ENCODE measurements at regions not wholly inside any gene's neighbourhood (a gene's known extent, or its start where the extent isn't known, plus 50 kb on each side); places are given as distances from the start of the nearest gene placed in this dataset.
"Not testable (repeated sequence)": the region's sequence is repeated elsewhere in the genome, so short reads cannot be mapped to it uniquely, and the experiment has no call there.

DNA sequence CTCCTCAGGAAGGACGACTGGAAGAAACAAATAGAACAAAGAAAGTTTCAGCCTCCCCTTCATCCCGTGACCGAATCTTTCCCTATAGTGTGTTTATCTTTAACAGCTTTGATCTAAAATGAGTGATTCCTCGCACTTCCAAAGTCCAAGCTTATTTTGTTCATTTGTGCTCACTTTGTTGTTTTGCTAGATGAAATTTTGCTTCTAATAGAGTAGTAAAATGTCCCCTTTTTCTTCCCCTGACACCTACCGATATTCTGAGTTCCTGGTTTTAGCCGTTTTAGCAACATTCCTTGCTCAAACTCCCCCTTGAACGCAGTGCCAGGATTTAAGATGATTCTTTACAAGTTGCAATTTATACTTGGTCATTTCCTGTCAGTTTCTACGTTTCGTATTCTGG, 204.2 kb downstream of the FGF9 start:
- no peaks in the 10 kb centered on the region for H3K4me1 Mint-ChIP-seq
- no peak overlapping the region for H3K4me3 Mint-ChIP-seq
- no peaks in the 10 kb centered on the region for H3K9me3 Mint-ChIP-seq
- H3K27ac Mint-ChIP-seq: no peak overlapping the region
- peaks cover 5% of the 10 kb centered on the region for H3K27me3 Mint-ChIP-seq
- ATAC-seq (replicated peaks): no peak
- no peaks in the 10 kb centered on the region for H3K36me3 Mint-ChIP-seq (ENCODE audit: low read depth)

- Mint-ChIP-seq H3K4me1 (no peaks in the 10 kb centered on the region), H3K27ac (no peak overlapping the region), H3K9me3 (no peaks in the 10 kb centered on the region), H3K27me3 (peaks cover 14% of the 10 kb centered on the region), H3K36me3 (ENCODE audit: low read depth) (no peaks in the 10 kb centered on the region), H3K4me3 (no peak overlapping the region)
- no peak for ATAC-seq (replicated peaks)
Measured at GRCh38 chr13:21879263-21879914, 208.5 kb downstream of the FGF9 start.

DNA sequence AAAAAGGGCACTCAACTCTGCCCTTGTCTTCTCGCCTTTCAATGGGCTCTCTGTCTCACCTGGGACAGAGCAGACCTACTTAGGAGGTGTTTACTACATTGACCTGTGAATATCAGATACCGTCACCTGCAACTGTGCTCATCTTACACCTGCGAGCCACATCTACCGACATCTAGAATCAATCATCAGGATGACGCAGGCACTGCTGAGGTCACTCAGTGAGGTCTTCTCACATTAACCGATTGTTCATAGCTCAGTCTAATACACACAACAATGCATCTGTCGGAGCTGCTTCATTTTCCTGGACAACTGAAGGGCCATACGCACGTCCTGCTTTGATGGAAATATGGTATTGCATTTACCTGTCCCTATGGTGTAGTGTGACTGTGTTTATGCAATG, 211.9 kb downstream of the FGF9 start:
- H3K36me3 Mint-ChIP-seq (ENCODE audit: low read depth): no peaks in the 10 kb centered on the region
- peaks cover 24% of the 10 kb centered on the region for H3K27me3 Mint-ChIP-seq
- H3K27ac Mint-ChIP-seq: no peak overlapping the region
- no peak overlapping the region for H3K4me3 Mint-ChIP-seq
- H3K4me1 Mint-ChIP-seq: peaks cover 3% of the 10 kb centered on the region
- no peak for ATAC-seq (replicated peaks)
- H3K9me3 Mint-ChIP-seq: no peaks in the 10 kb centered on the region

DNA sequence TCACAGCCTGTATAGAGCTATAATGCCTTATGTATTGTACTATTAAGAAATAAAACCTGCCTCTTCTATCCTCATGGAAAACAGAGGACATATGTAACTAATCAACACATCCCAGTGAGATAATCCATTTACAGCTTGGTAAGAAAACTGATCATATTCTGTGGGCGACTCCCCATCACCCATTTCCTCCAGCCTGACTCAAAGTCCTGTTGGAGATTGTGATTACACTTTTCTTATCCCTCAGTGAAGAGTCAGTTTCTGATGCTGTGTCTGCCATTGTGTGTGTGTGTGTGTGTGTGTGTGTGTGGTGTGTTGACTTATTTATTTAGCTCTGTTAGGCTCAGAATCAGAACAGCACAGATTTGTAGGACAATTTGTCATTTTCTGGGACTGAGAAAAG, 212.8 kb downstream of the FGF9 start:
- H3K9me3 Mint-ChIP-seq: no peaks in the 10 kb centered on the region
- H3K27me3 Mint-ChIP-seq: peaks cover 24% of the 10 kb centered on the region
- no peaks in the 10 kb centered on the region for H3K36me3 Mint-ChIP-seq (ENCODE audit: low read depth)
- H3K4me1 Mint-ChIP-seq: peaks cover 3% of the 10 kb centered on the region
- H3K4me3 Mint-ChIP-seq: no peak overlapping the region
- no peak overlapping the region for H3K27ac Mint-ChIP-seq
- ATAC-seq (replicated peaks): no peak

- no peak for ATAC-seq (replicated peaks)
- H3K4me3 Mint-ChIP-seq: no peak overlapping the region
- no peaks in the 10 kb centered on the region for H3K9me3 Mint-ChIP-seq
- H3K27me3 Mint-ChIP-seq: peaks cover 24% of the 10 kb centered on the region
- no peak overlapping the region for H3K27ac Mint-ChIP-seq
- no peaks in the 10 kb centered on the region for H3K36me3 Mint-ChIP-seq (ENCODE audit: low read depth)
- peaks cover 3% of the 10 kb centered on the region for H3K4me1 Mint-ChIP-seq
Measured at GRCh38 chr13:21884299-21884909, 213.5 kb downstream of the FGF9 start.

- Mint-ChIP-seq H3K27ac (no peak overlapping the region), H3K4me3 (no peak overlapping the region), H3K9me3 (no peaks in the 10 kb centered on the region), H3K36me3 (ENCODE audit: low read depth) (no peaks in the 10 kb centered on the region), H3K27me3 (peaks cover 20% of the 10 kb centered on the region), H3K4me1 (peaks cover 3% of the 10 kb centered on the region)
- no peak for ATAC-seq (replicated peaks)
Measured at GRCh38 chr13:21884965-21885567, 214.2 kb downstream of the FGF9 start.

DNA sequence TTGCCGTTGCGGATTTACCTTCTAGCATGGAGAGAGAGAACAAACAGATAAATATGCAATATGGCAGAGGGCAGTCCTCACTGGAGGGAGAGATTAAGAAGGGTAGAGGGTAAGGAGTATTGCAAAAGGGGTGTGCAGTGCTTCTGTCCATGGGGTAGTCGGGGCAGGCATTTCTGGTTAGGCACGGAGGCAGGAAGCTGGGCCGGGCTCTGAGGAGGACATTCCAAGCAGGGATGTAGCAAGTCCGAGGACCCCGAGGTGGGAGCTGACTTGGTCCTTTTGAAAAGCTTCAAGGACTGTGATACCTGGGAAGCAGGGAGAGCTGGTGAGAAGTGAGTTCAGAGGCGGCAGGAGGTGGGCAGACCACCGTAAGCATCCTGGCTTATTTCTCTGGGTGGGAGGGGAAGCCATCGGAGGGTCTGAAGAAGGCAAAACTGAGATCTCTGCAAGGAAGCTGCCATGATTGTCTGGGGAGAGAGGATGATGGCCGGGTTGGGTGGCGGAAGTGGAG, 214.9 kb downstream of the FGF9 start:
- no peak for ATAC-seq (replicated peaks)
- no peak overlapping the region for H3K27ac Mint-ChIP-seq
- no peaks in the 10 kb centered on the region for H3K36me3 Mint-ChIP-seq (ENCODE audit: low read depth)
- peaks cover 3% of the 10 kb centered on the region for H3K4me1 Mint-ChIP-seq
- H3K9me3 Mint-ChIP-seq: no peaks in the 10 kb centered on the region
- H3K4me3 Mint-ChIP-seq: no peak overlapping the region
- H3K27me3 Mint-ChIP-seq: peaks cover 15% of the 10 kb centered on the region

DNA sequence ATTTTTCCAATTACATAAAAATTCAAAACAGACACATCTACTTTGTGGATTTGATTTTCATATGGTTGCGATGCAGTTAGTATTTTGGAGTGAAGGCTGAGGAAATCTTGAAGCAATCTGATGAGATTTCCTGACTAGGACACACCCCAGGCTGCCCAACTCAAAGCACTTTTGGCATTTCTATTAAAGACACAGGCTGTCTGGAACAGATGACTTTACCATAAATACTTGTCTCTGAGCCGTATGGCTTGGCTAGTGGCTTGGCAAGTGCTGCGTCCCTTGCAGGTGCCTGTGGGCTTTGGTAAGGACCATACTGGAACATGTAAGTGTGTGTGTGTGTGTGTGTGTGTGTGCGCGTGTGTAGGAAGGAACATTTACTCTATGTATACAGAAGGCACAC, 218.8 kb downstream of the FGF9 start:
- Mint-ChIP-seq H3K9me3 (no peaks in the 10 kb centered on the region), H3K4me3 (no peak overlapping the region), H3K27ac (no peak overlapping the region), H3K4me1 (peaks cover 8% of the 10 kb centered on the region), H3K36me3 (ENCODE audit: low read depth) (no peaks in the 10 kb centered on the region), H3K27me3 (peaks cover 11% of the 10 kb centered on the region)
- ATAC-seq (replicated peaks): no peak

DNA sequence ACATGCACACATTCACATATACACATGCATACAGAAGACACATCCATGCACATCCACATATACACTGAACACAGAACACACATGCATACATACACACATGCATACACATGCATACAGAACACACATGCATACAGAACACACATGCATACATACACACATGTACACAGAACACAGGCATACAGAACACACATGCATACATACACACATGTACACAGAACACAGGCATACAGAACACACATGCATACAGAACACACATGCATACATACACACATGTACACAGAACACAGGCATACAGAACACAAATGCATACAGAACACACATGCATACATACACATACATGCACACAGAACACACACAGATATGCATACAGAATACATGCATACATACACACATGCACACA, 219.3 kb downstream of the FGF9 start:
- not testable (repeated sequence) for H3K4me3 Mint-ChIP-seq; H3K36me3 Mint-ChIP-seq (ENCODE audit: low read depth); H3K4me1 Mint-ChIP-seq; H3K9me3 Mint-ChIP-seq; ATAC-seq (replicated peaks); H3K27ac Mint-ChIP-seq
- peaks cover 11% of the 10 kb centered on the region for H3K27me3 Mint-ChIP-seq

GRCh38 chr13:21894091-21894490, 223.2 kb downstream of the FGF9 start:
- Mint-ChIP-seq H3K27me3 (no peaks in the 10 kb centered on the region), H3K4me3 (no peak overlapping the region), H3K4me1 (peaks cover 4% of the 10 kb centered on the region), H3K36me3 (ENCODE audit: low read depth) (no peaks in the 10 kb centered on the region), H3K27ac (no peak overlapping the region), H3K9me3 (no peaks in the 10 kb centered on the region)
- no peak for ATAC-seq (replicated peaks)

DNA sequence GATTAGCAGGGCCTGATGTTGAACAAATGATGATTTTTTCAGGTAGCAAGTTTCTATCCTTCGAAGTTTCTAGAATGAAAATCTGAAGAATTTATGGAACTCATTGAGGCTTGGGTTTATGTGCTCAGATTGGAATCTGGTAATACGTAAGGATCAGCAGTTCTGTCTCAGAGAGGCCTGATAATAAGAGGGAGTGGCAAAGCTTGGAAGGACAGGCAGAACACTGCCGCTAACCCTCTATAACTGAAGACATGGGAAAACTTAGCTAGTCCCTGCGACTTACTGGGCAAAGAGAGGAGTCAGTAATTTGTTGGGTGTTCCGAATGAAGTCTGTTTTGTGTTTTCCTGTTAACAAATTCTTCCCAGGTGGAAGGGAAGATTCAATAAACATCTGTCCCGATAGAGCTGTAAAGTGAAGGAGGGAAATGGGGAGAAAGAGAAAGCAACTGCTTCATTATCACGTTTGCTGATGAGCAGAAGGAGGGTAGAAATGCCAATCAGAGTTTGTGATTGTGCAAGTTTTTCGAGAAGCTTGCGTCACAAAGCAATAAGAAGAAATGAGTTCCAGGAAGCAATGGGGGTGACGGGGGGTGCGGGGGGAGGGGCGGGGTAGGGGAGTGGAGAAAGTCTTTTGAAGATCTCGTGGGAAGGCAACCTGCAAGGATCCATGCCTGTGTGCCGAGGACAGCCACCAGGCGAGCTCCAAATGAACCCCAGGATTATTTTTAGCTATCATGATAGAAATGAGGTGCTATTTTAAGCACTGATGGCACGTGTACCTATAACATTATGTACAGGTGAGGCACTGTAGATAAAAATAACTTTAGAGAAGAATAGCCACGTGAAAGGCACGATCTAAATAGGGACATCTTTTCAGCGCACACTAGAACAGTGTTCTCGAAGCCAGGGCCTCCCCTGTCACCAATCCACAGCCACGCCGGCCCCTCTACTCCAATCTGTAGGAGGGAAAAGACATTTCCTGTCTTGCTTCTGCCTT, 224.1 kb downstream of the FGF9 start:
- H3K4me3 Mint-ChIP-seq: no peak overlapping the region
- H3K4me1 Mint-ChIP-seq: peaks cover 4% of the 10 kb centered on the region
- no peaks in the 10 kb centered on the region for H3K9me3 Mint-ChIP-seq
- no peak overlapping the region for H3K27ac Mint-ChIP-seq
- H3K36me3 Mint-ChIP-seq (ENCODE audit: low read depth): no peaks in the 10 kb centered on the region
- no peaks in the 10 kb centered on the region for H3K27me3 Mint-ChIP-seq
- ATAC-seq (replicated peaks): no peak

GRCh38 chr13:21895779-21896178, 224.9 kb downstream of the FGF9 start:
- no peaks in the 10 kb centered on the region for H3K27me3 Mint-ChIP-seq

GRCh38 chr13:21897161-21897560, 226.3 kb downstream of the FGF9 start:
- no peaks in the 10 kb centered on the region for H3K27me3 Mint-ChIP-seq
- H3K4me1 Mint-ChIP-seq: peaks cover 4% of the 10 kb centered on the region
- no peaks in the 10 kb centered on the region for H3K9me3 Mint-ChIP-seq
- H3K27ac Mint-ChIP-seq: no peak overlapping the region
- H3K36me3 Mint-ChIP-seq (ENCODE audit: low read depth): no peaks in the 10 kb centered on the region
- ATAC-seq (replicated peaks): no peak
- no peak overlapping the region for H3K4me3 Mint-ChIP-seq

More at GRCh38 chr13:21895779-21896178, 224.9 kb downstream of the FGF9 start:
- no peak for ATAC-seq (replicated peaks)
- peaks cover 4% of the 10 kb centered on the region for H3K4me1 Mint-ChIP-seq
- no peaks in the 10 kb centered on the region for H3K9me3 Mint-ChIP-seq
- no peak overlapping the region for H3K4me3 Mint-ChIP-seq
- no peak overlapping the region for H3K27ac Mint-ChIP-seq
- H3K36me3 Mint-ChIP-seq (ENCODE audit: low read depth): no peaks in the 10 kb centered on the region

- no peaks in the 10 kb centered on the region for H3K9me3 Mint-ChIP-seq
- H3K4me3 Mint-ChIP-seq: no peak overlapping the region
- H3K27ac Mint-ChIP-seq: no peak overlapping the region
- no peak for ATAC-seq (replicated peaks)
- no peaks in the 10 kb centered on the region for H3K36me3 Mint-ChIP-seq (ENCODE audit: low read depth)
- peaks cover 4% of the 10 kb centered on the region for H3K4me1 Mint-ChIP-seq
- H3K27me3 Mint-ChIP-seq: no peaks in the 10 kb centered on the region
Measured at GRCh38 chr13:21898459-21898858, 227.6 kb downstream of the FGF9 start.
